ENCODE measurements at regions not wholly inside any gene's neighbourhood (a gene's known extent, or its start where the extent isn't known, plus 50 kb on each side); places are given as distances from the start of the nearest gene placed in this dataset.

DNA sequence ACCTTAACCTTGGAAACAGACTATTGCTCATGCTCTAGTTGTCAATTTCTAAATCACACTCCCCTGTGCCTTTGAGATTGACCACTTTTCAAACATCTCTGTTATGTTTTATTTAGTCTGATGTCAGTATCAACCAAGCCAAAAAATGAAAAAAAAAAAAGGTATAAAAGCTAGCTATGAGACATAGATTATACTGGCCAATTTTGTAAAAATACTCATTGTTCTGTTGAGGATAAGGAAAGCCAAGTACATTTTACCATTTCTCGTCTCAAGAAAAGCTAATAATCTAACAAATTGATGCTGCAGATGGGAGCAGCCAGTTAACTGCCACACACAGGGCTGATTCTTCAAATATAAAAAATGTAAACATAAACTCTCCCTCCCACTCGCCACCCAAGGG, 572.6 kb upstream of the KLF12 start:
- WGBS (ENCODE audit: low lambda C conversion rate, missing lambda C conversion rate) = 82% methylated on average over 2 of the region's 2 CpGs
- H3K36me3 ChIP-seq (replicated peaks; ENCODE audit: insufficient read depth, low read depth) = no peaks in the 10 kb centered on the region
- H3K27ac ChIP-seq = no peak overlapping the region
- no peak overlapping the region for H3K4me3 ChIP-seq
- H3K79me2 ChIP-seq = no peaks in the 10 kb centered on the region
- no peaks in the 10 kb centered on the region for H3K9me2 ChIP-seq (replicated peaks; ENCODE audit: insufficient read depth)
- no peaks in the 10 kb centered on the region for H3K27me3 ChIP-seq
- H3K4me1 ChIP-seq (ENCODE audit: insufficient read depth) = no peaks in the 10 kb centered on the region
- TF ChIP-seq EZH2phosphoT487 (IDR thresholded peaks at IDR 0.05; ENCODE audit: low read depth, severe bottlenecking, unreplicated experiment) (no peak), EZH2 (IDR thresholded peaks at IDR 0.05; ENCODE audit: borderline replicate concordance) (no peak)
- TF ChIP-seq, protein P1, sequence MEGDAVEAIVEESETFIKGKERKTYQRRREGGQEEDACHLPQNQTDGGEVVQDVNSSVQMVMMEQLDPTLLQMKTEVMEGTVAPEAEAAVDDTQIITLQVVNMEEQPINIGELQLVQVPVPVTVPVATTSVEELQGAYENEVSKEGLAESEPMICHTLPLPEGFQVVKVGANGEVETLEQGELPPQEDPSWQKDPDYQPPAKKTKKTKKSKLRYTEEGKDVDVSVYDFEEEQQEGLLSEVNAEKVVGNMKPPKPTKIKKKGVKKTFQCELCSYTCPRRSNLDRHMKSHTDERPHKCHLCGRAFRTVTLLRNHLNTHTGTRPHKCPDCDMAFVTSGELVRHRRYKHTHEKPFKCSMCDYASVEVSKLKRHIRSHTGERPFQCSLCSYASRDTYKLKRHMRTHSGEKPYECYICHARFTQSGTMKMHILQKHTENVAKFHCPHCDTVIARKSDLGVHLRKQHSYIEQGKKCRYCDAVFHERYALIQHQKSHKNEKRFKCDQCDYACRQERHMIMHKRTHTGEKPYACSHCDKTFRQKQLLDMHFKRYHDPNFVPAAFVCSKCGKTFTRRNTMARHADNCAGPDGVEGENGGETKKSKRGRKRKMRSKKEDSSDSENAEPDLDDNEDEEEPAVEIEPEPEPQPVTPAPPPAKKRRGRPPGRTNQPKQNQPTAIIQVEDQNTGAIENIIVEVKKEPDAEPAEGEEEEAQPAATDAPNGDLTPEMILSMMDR (IDR thresholded peaks at IDR 0.05; ENCODE audit: poor library complexity) = no peak
- no peak overlapping the region for H2AFZ ChIP-seq
- no peak overlapping the region for H3K4me2 ChIP-seq
- no peak for DNase-seq (ENCODE audit: low spot score)
- H4K20me1 ChIP-seq (ENCODE audit: insufficient read depth, poor library complexity, severe bottlenecking) = no peaks in the 10 kb centered on the region
- H3K9me3 ChIP-seq (ENCODE audit: low read depth) = no peaks in the 10 kb centered on the region

GRCh38 chr13:74705438-74705837, 571.2 kb upstream of the KLF12 start:
- H3K9me3 ChIP-seq (ENCODE audit: low read depth) = no peaks in the 10 kb centered on the region
- H3K4me2 ChIP-seq = no peak overlapping the region
- no peak overlapping the region for H3K4me3 ChIP-seq
- H3K27me3 ChIP-seq = no peaks in the 10 kb centered on the region
- no peaks in the 10 kb centered on the region for H3K4me1 ChIP-seq (ENCODE audit: insufficient read depth)
- H2AFZ ChIP-seq = no peak overlapping the region
- 96% methylated on average over 2 of the region's 2 CpGs for WGBS (ENCODE audit: low lambda C conversion rate, missing lambda C conversion rate)
- H3K79me2 ChIP-seq = no peaks in the 10 kb centered on the region
- H4K20me1 ChIP-seq (ENCODE audit: insufficient read depth, poor library complexity, severe bottlenecking) = no peaks in the 10 kb centered on the region
- no peaks in the 10 kb centered on the region for H3K36me3 ChIP-seq (replicated peaks; ENCODE audit: insufficient read depth, low read depth)
- H3K9me2 ChIP-seq (replicated peaks; ENCODE audit: insufficient read depth) = no peaks in the 10 kb centered on the region
- TF ChIP-seq, protein P1 (IDR thresholded peaks at IDR 0.05; ENCODE audit: poor library complexity) = no peak
- TF ChIP-seq EZH2phosphoT487 (IDR thresholded peaks at IDR 0.05; ENCODE audit: low read depth, severe bottlenecking, unreplicated experiment) = no peak
- no peak for TF ChIP-seq EZH2 (IDR thresholded peaks at IDR 0.05; ENCODE audit: borderline replicate concordance)
- DNase-seq (ENCODE audit: low spot score) = no peak
- no peak overlapping the region for H3K27ac ChIP-seq

DNA sequence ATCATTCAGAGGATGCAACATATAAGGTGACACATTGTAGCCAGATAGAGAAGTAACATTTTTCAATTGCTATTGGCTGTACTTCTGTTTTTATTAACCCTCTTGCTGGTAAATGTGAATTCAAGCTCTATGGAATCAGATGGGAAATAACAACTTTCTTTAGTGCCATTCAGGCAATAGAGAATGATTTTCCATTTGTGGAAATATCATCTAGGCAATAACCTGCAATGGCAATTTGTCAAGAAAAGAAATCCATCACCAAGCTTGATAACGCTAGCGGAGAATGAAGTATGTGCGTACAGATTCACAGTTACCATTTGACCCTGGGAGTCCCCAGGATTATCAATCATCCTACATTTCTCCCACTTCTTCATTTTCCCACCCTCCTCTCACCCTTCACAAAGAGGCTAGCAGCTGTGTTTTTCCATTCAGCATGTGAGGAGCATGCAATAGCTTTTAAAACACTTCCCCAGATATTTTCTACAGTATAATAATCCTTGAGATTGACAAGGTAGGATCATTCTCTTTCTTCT, 569.7 kb upstream of the KLF12 start:
- TF ChIP-seq EZH2phosphoT487 (IDR thresholded peaks at IDR 0.05; ENCODE audit: low read depth, severe bottlenecking, unreplicated experiment) (no peak), EZH2 (IDR thresholded peaks at IDR 0.05; ENCODE audit: borderline replicate concordance) (no peak)
- TF ChIP-seq, protein P1 (IDR thresholded peaks at IDR 0.05; ENCODE audit: poor library complexity) = no peak
- Histone ChIP-seq H3K4me1 (ENCODE audit: insufficient read depth) (no peaks in the 10 kb centered on the region), H4K20me1 (ENCODE audit: insufficient read depth, poor library complexity, severe bottlenecking) (no peaks in the 10 kb centered on the region), H3K36me3 (replicated peaks; ENCODE audit: insufficient read depth, low read depth) (no peaks in the 10 kb centered on the region), H3K4me3 (no peak overlapping the region), H3K27ac (no peak overlapping the region), H3K4me2 (no peak overlapping the region), H3K9me2 (replicated peaks; ENCODE audit: insufficient read depth) (no peaks in the 10 kb centered on the region), H3K27me3 (no peaks in the 10 kb centered on the region), H3K9me3 (ENCODE audit: low read depth) (no peaks in the 10 kb centered on the region), H2AFZ (no peak overlapping the region), H3K79me2 (no peaks in the 10 kb centered on the region)
- WGBS (ENCODE audit: low lambda C conversion rate, missing lambda C conversion rate) = 88% methylated on average over 3 of the region's 3 CpGs
- no peak for DNase-seq (ENCODE audit: low spot score)
